IPS-11a (cell line): ENCODE measurements at regions not wholly inside any gene's neighbourhood (a gene's known extent, or its start where the extent isn't known, plus 50 kb on each side); places are given as distances from the start of the nearest gene placed in this dataset.

ENCODE experiments used
- H3K4me3 ChIP-seq: one replicate; pipeline ENCODE4 v1.5.1; 2013; ENCODE audit warnings: low read depth, low read length, control low read depth

DNA sequence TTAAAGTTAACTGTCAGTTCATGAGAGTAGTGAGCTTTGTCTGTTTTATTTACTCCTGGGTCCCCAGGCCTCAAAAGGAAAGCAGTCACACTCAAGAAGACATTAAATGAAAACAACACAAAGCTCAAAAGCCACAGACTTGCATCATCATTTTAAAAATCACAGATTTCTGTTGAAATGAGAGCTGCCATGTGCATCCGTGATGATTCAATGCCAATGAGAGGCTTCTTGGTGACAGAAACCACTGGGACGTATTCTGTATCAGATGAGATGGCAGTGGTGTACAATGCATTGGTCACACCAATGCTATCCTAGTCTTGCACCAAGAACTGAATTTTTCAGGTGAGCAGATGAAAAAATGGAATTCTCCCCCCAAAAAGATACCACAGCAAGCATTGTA is 204.8 kb downstream of the ANAPC1 start:
- H3K4me3 ChIP-seq = no peak overlapping the region

GRCh38 chr2:111684611-111685010 is 199.4 kb downstream of the ANAPC1 start:
- no peak overlapping the region for H3K4me3 ChIP-seq

DNA sequence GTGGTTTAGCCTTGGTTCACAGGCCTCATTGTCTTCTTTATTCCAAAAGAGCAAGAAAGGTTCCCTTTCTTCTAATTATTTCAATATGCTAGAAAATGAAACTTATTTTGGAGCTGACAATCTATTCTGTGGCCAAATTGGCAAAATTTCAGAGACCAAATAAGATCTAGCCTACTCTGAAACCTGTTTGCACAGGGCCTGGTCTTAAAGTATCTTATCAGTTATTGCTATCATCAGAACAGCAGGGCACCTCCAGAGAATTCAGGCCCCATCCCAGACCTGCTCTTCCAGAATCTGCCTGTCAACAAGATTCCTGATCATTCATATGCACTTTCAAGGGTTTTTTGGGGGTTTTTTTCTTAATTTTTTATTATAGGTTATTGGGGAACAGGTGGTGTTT is 198.7 kb downstream of the ANAPC1 start:
- H3K4me3 ChIP-seq = no peak overlapping the region

- no peak overlapping the region for H3K4me3 ChIP-seq
Measured at GRCh38 chr2:111686994-111687393, 197.0 kb downstream of the ANAPC1 start.

DNA sequence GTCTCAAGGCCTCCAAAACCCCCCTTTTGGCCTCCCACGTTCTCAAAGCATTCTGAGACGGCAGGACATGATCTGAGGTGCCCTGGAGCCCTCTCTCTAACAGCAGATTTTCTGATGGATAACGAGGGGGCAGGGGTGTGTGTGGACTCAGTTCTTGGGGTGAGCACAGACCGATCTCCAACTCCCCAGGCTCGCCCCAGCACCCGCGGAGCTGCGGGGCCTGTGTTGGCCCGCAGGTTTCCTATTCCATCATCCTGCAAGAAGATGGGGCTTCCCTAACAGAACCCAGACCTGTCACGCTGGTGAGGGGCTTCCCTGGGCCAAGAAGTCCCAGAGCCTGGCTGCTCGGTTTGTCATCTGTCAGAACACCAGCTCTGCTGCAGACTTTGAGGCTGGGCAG is 196.1 kb downstream of the ANAPC1 start:
- H3K4me3 ChIP-seq = no peak overlapping the region

GRCh38 chr2:111688482-111688881 is 195.5 kb downstream of the ANAPC1 start:
- H3K4me3 ChIP-seq = no peak overlapping the region

DNA sequence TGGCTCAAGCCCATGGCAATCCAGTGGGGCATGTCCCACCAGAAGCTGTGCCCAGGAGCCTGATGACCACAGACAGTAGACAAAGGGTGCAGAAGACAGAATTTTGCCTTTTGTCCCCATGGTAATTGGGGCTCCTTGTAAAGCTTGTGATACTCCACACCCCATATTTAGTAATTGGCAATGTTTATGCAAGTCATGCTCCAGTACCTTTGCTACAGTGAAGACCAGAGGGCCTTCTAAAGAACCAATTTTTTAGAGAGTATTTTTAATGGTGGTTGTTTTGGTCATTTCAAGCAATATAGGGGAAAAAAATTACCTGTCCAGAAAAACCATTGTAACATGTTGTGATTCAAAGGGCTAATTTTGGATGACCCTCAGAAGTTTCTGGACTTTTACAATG is 194.8 kb downstream of the ANAPC1 start:
- H3K4me3 ChIP-seq = no peak overlapping the region

- no peak overlapping the region for H3K4me3 ChIP-seq
Measured at GRCh38 chr2:111689941-111690340, 194.1 kb downstream of the ANAPC1 start.

DNA sequence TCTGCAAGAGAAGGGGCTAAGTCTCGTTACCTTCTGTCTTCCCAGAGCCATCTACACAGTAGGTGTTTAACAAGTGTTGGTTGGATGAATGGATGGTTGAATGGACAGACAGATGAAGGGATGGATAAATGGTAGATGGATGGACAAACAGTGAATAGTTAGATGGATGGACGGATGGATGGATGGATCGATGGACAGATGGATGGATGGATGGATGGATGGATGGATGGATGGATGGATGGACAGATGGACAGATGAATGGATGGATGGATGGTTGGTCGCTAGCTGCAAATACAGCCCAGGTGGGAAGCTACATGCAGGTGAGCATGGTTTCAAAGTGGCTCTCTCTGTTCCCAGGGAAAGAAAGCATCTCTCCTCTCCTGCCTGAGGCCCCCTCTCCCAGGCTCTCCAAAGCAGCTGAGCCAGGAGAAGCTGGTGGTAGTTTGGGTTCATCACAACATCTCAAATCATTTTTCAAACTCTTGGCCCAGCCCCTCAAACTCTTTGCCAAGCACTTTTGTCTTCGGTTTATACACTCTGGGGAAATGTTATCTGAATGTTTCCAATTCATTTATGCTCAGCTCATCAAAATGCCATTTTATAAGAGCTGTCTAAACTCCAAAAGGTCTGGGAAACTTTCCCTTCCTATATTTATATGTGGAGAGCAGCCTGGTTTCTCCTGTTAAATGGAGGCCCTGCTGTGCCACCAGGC is 192.7 kb downstream of the ANAPC1 start:
- no peak overlapping the region for H3K4me3 ChIP-seq

DNA sequence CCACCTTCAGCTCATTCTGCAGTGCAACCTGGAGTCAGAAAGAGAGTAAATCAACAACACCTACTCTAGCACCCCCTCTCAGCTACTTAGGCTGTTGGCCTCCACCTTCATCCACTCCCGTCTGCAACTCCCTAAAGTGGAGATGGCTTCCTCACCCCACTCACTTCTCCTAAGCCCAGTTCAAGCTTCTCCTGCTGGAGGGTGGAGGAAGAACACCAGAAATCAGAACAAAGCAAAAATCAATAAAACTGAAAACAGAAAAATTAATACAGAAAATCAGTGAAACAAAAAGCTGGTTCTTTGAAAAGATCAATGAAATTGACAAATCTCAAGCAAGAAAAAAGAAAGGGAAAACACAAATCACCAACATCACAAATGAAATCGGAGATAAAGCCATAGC is 191.7 kb downstream of the ANAPC1 start:
- H3K4me3 ChIP-seq = no peak overlapping the region

GRCh38 chr2:111694700-111695101 is 189.3 kb downstream of the ANAPC1 start:
- H3K4me3 ChIP-seq = no peak overlapping the region

GRCh38 chr2:111695441-111696007 is 188.5 kb downstream of the ANAPC1 start:
- no peak overlapping the region for H3K4me3 ChIP-seq

- H3K4me3 ChIP-seq = no peak overlapping the region
Measured at GRCh38 chr2:111696226-111696625, 187.8 kb downstream of the ANAPC1 start.

GRCh38 chr2:111697560-111697959 is 186.4 kb downstream of the ANAPC1 start:
- H3K4me3 ChIP-seq = no peak overlapping the region

- no peak overlapping the region for H3K4me3 ChIP-seq
Measured at GRCh38 chr2:111698089-111698488, 185.9 kb downstream of the ANAPC1 start.

- no peak overlapping the region for H3K4me3 ChIP-seq
Measured at GRCh38 chr2:111698743-111699554, 185.0 kb downstream of the ANAPC1 start.

- H3K4me3 ChIP-seq = no peak overlapping the region
Measured at GRCh38 chr2:111701266-111701665, 182.7 kb downstream of the ANAPC1 start.

DNA sequence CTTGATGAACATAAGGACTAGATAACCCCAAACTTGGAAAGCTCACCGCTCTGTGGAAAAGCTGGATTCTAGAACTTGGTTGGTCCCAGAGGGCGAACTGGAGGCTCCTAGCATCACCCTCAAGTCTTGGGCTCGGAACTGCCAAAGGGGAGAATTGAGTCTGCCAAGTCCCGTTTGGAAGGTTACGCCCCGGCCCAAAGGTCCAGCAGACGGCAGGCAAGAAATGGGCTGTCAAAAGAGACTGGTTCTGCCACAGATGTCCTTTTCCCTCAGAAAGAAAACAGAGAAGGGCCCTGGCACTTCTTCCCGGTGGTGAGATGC is 182.2 kb downstream of the ANAPC1 start:
- no peak overlapping the region for H3K4me3 ChIP-seq

DNA sequence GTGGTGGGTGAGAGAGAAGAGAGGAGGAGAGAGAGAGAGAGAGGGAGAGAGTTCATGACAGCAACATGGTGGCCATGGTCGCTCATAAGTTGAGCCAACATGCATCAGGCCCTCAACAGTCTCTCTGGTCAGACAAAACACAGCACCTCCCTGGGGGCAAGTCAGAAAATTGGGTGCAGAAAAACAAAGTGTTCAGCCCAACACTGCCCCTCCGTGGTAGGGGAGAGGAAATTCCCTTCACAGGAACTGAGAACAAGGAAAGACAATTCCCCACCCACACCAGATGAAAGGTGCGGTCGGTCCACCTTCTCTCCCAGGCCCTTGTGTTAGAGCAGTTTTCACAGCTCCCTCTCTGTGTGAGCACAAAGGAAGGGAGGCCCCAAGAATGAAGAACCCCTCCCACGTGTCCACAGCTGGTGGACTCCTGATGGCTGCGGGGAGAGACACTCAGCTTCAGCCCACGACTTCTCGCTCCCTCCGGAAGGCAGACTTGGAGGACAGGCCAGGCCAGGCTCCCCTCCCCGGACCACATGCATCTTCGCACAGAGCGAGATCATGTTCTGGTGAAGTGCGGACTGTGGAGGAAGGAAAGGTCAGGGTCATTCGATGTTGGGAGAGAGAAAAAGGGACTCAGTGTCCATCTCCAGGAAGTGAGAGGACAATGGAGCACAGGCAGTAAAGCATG is 181.7 kb downstream of the ANAPC1 start:
- H3K4me3 ChIP-seq = no peak overlapping the region

DNA sequence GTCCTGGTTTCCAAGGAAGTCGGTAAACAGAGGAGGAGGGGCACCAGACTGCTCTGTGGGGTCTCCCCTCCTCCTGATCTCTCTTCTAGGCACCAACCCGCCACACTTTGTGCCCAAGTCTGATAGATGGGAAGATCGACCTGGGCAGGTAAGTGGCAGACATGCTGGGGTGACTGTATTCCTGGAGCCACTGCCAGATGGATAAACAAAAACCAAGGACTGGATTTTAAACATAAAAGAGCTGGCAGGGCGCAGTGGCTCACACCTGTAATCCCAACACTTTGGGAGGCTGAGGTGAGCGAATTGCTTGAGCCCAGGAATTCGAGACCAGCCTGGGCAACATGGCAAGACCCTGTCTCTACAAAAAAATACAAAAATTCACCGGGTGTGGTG is 181.2 kb downstream of the ANAPC1 start:
- no peak overlapping the region for H3K4me3 ChIP-seq

GRCh38 chr2:111703759-111704158 is 180.2 kb downstream of the ANAPC1 start:
- no peak overlapping the region for H3K4me3 ChIP-seq

DNA sequence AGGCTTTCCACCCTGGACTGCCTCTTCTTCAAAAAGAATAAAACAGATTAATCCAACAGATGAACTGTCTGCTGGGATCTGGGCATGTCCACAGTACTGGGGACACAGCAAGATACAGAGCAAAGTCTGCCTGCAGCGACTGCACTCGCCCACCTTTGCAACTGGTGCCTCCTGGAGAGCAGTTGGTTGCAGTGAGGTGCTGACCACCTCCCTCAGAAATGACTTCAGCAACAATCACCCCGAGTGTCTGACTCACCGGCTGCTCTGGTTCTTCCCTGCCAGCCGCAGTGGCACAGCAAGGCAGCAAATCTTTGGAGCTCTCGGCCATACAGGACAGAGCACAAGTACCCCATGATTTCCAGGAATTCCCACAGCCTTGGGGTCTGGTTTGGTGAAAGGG is 179.7 kb downstream of the ANAPC1 start:
- no peak overlapping the region for H3K4me3 ChIP-seq
